IMR-90 (cell line): ENCODE measurements at regions not wholly inside any gene's neighbourhood (a gene's known extent, or its start where the extent isn't known, plus 50 kb on each side); places are given as distances from the start of the nearest gene placed in this dataset.

Experiments used
- POLR2A ChIP-seq: IDR thresholded peaks from 2 replicates; pipeline ENCODE4 v1.6.1; 2012; ENCODE audit warnings: mild to moderate bottlenecking, low read depth, low read length
- TF ChIP-seq, protein P1 (sequence below): fragments of 150-350 bp; IDR thresholded peaks from 2 replicates; pipeline ENCODE4 v1.6.1; 2016; ENCODE audit warnings: low read depth, mild to moderate bottlenecking, low read length, moderate library complexity, borderline replicate concordance

DNA sequence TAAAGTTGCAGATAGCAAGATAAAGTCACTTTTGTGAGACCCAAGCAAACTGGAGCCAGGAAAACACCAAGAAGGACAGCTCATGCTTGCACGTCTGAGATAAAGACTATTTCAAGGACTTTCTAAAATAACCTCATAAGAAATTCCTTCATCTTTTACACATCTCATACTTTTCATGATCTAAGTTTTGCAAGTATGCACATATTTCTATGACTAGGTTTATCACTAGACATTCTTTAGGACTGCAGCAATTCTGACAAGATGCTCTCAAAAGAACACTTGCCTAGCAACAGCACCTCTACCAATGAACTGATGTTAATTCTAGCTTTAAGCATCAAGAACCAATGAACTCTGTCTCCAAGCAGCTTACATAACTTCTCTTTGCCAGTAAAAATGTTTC, 457.6 kb downstream of the SEMA3D start:
- TF ChIP-seq POLR2A, result no peak
- TF ChIP-seq, protein P1, sequence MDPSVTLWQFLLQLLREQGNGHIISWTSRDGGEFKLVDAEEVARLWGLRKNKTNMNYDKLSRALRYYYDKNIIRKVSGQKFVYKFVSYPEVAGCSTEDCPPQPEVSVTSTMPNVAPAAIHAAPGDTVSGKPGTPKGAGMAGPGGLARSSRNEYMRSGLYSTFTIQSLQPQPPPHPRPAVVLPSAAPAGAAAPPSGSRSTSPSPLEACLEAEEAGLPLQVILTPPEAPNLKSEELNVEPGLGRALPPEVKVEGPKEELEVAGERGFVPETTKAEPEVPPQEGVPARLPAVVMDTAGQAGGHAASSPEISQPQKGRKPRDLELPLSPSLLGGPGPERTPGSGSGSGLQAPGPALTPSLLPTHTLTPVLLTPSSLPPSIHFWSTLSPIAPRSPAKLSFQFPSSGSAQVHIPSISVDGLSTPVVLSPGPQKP, result no peak
